Neural cell (in vitro differentiated cells): ENCODE measurements at regions not wholly inside any gene's neighbourhood (a gene's known extent, or its start where the extent isn't known, plus 50 kb on each side); places are given as distances from the start of the nearest gene placed in this dataset.
"Not testable (repeated sequence)": the region's sequence is repeated elsewhere in the genome, so short reads cannot be mapped to it uniquely, and the experiment has no call there.

Experiments
- H2AFZ ChIP-seq: fragments of 200-600, 300-800 bp; sonication (generic), shearing (Covaris generic); 2 replicates; pipeline ENCODE4 v1.6.0; 2014; ENCODE audit warnings: low read depth, mild to moderate bottlenecking, antibody characterized with exemption, low read length, moderate library complexity
- H3F3A ChIP-seq: fragments of 200-600 bp; shearing (Covaris generic); 2 replicates; pipeline ENCODE4 v1.6.1; 2016; ENCODE audit warnings: mild to moderate bottlenecking, moderate library complexity, mixed read lengths, antibody characterized with exemption, low read length; ENCODE audit not compliant: insufficient read depth, poor library complexity, severe bottlenecking
- H3K27ac ChIP-seq: fragments of 200-600, 300-800 bp; sonication (generic), shearing (Covaris generic); 2 replicates; pipeline ENCODE4 v1.5.1; 2014; ENCODE audit warnings: mild to moderate bottlenecking, low read length, moderate library complexity
- H3K27me3 ChIP-seq: fragments of 300-800, 200-600 bp; sonication (generic), shearing (Covaris generic); 2 replicates; pipeline ENCODE4 v1.6.0; 2014; ENCODE audit warnings: mild to moderate bottlenecking, low read depth, low read length, moderate library complexity; ENCODE audit not compliant: insufficient read depth
- H3K36me3 ChIP-seq: fragments of 300-800, 200-600 bp; sonication (generic), shearing (Covaris generic); 2 replicates; pipeline ENCODE4 v1.5.1; 2014; ENCODE audit warnings: mild to moderate bottlenecking, antibody characterized with exemption, low read length, moderate library complexity; ENCODE audit not compliant: insufficient read depth
- H3K4me2 ChIP-seq: fragments of 300-800, 200-600 bp; sonication (generic), shearing (Covaris generic); 2 replicates; pipeline ENCODE4 v1.6.0; 2014; ENCODE audit warnings: mild to moderate bottlenecking, low read length
- H3K4me3 ChIP-seq: fragments of 300-800, 200-600 bp; sonication (generic), shearing (Covaris generic); 2 replicates; pipeline ENCODE4 v1.5.1; 2014; ENCODE audit warnings: mild to moderate bottlenecking, low read length, moderate library complexity
- H3K79me2 ChIP-seq: fragments of 200-600 bp; shearing (Covaris generic); replicated peaks from 2 replicates; pipeline ENCODE4 v1.6.0; 2014; ENCODE audit warnings: mild to moderate bottlenecking, low read length, moderate library complexity; ENCODE audit not compliant: insufficient read depth
- H3K9ac ChIP-seq: fragments of 300-800, 200-600 bp; sonication (generic), shearing (Covaris generic); 2 replicates; pipeline ENCODE4 v1.6.1; 2016; ENCODE audit warnings: mild to moderate bottlenecking, low read length, mixed read lengths
- H3K9me2 ChIP-seq: fragments of 200-600 bp; shearing (Covaris generic); 2 replicates; pipeline ENCODE4 v1.6.1; 2016; ENCODE audit warnings: mild to moderate bottlenecking, low read length, mixed read lengths; ENCODE audit not compliant: insufficient read depth
- H3K9me3 ChIP-seq: fragments of 200-600, 300-800 bp; sonication (generic), shearing (Covaris generic); 2 replicates; pipeline ENCODE4 v1.6.1; 2016; ENCODE audit warnings: mild to moderate bottlenecking, mixed run types, low read length, moderate library complexity, mixed read lengths
- H4K20me1 ChIP-seq: fragments of 200-600 bp; shearing (Covaris generic); 2 replicates; pipeline ENCODE4 v1.6.1; 2016; ENCODE audit warnings: mild to moderate bottlenecking, mixed run types; ENCODE audit not compliant: insufficient read depth
- CTCF ChIP-seq: fragments of 450-650 bp; IDR thresholded peaks from 2 replicates; pipeline ENCODE4 v1.5.1; 2014; ENCODE audit warnings: antibody characterized with exemption, mild to moderate bottlenecking, moderate library complexity; ENCODE audit not compliant: poor library complexity, severe bottlenecking
- EP300 ChIP-seq: fragments of 450-650 bp; conservative IDR thresholded peaks from 2 replicates; pipeline ENCODE4 v1.6.1; 2014; ENCODE audit warnings: antibody characterized with exemption, mild to moderate bottlenecking, moderate library complexity; ENCODE audit not compliant: poor library complexity, severe bottlenecking
- EZH2 ChIP-seq: fragments of 200-600, 300-800 bp; shearing (Covaris generic), sonication (generic); IDR thresholded peaks from 2 replicates; pipeline ENCODE4 v1.6.1; 2014; ENCODE audit warnings: antibody characterized with exemption, low read length, borderline replicate concordance, mild to moderate bottlenecking; ENCODE audit not compliant: insufficient read depth, poor library complexity, severe bottlenecking
- MXI1 ChIP-seq: fragments of 450-650 bp; conservative IDR thresholded peaks from 2 replicates; pipeline ENCODE4 v1.6.1; 2014; ENCODE audit warnings: antibody characterized with exemption, mild to moderate bottlenecking; ENCODE audit not compliant: poor library complexity, severe bottlenecking
- POLR2AphosphoS5 ChIP-seq: IDR thresholded peaks from 2 replicates; pipeline ENCODE4 v1.6.1; 2012
- RAD21 ChIP-seq: fragments of 450-650 bp; conservative IDR thresholded peaks from 2 replicates; pipeline ENCODE4 v1.6.1; 2014; ENCODE audit warnings: antibody characterized with exemption, mild to moderate bottlenecking, moderate library complexity
- REST ChIP-seq: IDR thresholded peaks from 2 replicates; pipeline ENCODE4 v1.6.1; 2012; ENCODE audit warnings: borderline replicate concordance
- SMC3 ChIP-seq: fragments of 450-650 bp; conservative IDR thresholded peaks from 2 replicates; pipeline ENCODE4 v1.6.1; 2014; ENCODE audit warnings: antibody characterized with exemption, mild to moderate bottlenecking, moderate library complexity; ENCODE audit not compliant: poor library complexity
- TAF1 ChIP-seq: IDR thresholded peaks from 2 replicates; pipeline ENCODE4 v1.6.1; 2012; ENCODE audit warnings: low read depth

- H3F3A ChIP-seq = no peaks in the 10 kb centered on the region
- H3K4me3 ChIP-seq = no peak overlapping the region
- H3K27me3 ChIP-seq = no peaks in the 10 kb centered on the region
- no peak overlapping the region for H3K4me2 ChIP-seq
- no peaks in the 10 kb centered on the region for H3K9me2 ChIP-seq
- H3K9ac ChIP-seq = no peak overlapping the region
- no peak overlapping the region for H2AFZ ChIP-seq
- H3K36me3 ChIP-seq = no peaks in the 10 kb centered on the region
- H3K79me2 ChIP-seq = no peaks in the 10 kb centered on the region
- H3K27ac ChIP-seq = no peak overlapping the region
- H3K9me3 ChIP-seq = no peaks in the 10 kb centered on the region
- TF ChIP-seq EZH2 (no peak), POLR2AphosphoS5 (no peak), CTCF (no peak), REST (no peak), TAF1 (no peak), MXI1 (no peak), RAD21 (no peak), SMC3 (no peak), EP300 (no peak)
- H4K20me1 ChIP-seq = no peaks in the 10 kb centered on the region
Observed at GRCh38 chr10:86586516-86586915, 64.9 kb upstream of the WAPL start.

GRCh38 chr10:86588781-86589180, 65.6 kb upstream of the OPN4 start:
- not testable (repeated sequence) for H3K9me3 ChIP-seq, H3K4me2 ChIP-seq, H3K27me3 ChIP-seq, H4K20me1 ChIP-seq, H3K36me3 ChIP-seq, H3K79me2 ChIP-seq, H3F3A ChIP-seq, H3K9ac ChIP-seq, H3K9me2 ChIP-seq, H3K4me3 ChIP-seq, H2AFZ ChIP-seq, H3K27ac ChIP-seq

GRCh38 chr10:86591436-86591835, 62.9 kb upstream of the OPN4 start:
- TF ChIP-seq EP300 (no peak), CTCF (no peak)
- Histone ChIP-seq H3K9me3 (no peaks in the 10 kb centered on the region), H3K4me3 (no peak overlapping the region), H3K27ac (no peak overlapping the region), H4K20me1 (no peaks in the 10 kb centered on the region), H3K4me2 (no peak overlapping the region), H3K9me2 (no peaks in the 10 kb centered on the region), H3K9ac (no peak overlapping the region), H3K27me3 (no peaks in the 10 kb centered on the region), H2AFZ (no peak overlapping the region), H3K79me2 (no peaks in the 10 kb centered on the region), H3K36me3 (no peaks in the 10 kb centered on the region), H3F3A (no peaks in the 10 kb centered on the region)
